ENCODE measurements at regions not wholly inside any gene's neighbourhood (a gene's known extent, or its start where the extent isn't known, plus 50 kb on each side); places are given as distances from the start of the nearest gene placed in this dataset.
"Not testable (repeated sequence)": the region's sequence is repeated elsewhere in the genome, so short reads cannot be mapped to it uniquely, and the experiment has no call there.

DNA sequence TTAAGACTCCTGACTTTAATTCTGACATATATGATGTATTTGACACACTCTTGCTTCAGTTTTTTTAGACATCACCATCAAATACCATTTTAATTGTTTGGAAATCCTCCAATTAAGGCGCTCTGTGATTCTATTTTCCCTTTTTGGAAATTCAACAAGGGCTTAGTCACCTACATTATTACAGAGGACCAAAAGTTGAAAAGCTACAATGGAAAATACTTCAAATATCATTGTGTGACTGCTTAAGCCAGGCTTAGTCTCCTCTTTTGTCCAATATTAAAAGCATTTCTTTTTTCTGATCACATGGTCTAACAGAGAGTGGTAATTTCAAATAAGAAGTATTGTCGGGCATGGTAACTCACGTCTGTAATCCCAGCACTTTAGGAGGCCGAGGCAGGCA lies 160.3 kb downstream of the CEMIP2 start:
- no peaks in the 10 kb centered on the region for H3K36me3 ChIP-seq
- DNase-seq = no peak
- TF ChIP-seq, protein P1, sequence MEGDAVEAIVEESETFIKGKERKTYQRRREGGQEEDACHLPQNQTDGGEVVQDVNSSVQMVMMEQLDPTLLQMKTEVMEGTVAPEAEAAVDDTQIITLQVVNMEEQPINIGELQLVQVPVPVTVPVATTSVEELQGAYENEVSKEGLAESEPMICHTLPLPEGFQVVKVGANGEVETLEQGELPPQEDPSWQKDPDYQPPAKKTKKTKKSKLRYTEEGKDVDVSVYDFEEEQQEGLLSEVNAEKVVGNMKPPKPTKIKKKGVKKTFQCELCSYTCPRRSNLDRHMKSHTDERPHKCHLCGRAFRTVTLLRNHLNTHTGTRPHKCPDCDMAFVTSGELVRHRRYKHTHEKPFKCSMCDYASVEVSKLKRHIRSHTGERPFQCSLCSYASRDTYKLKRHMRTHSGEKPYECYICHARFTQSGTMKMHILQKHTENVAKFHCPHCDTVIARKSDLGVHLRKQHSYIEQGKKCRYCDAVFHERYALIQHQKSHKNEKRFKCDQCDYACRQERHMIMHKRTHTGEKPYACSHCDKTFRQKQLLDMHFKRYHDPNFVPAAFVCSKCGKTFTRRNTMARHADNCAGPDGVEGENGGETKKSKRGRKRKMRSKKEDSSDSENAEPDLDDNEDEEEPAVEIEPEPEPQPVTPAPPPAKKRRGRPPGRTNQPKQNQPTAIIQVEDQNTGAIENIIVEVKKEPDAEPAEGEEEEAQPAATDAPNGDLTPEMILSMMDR (IDR thresholded peaks at IDR 0.05) = no peak
- TF ChIP-seq POLR2A (IDR thresholded peaks at IDR 0.05) = no peak
- no peaks in the 10 kb centered on the region for H3K9me3 ChIP-seq
- intact Hi-C loops (cut with DNase I) = no loop called here
- H3K4me3 ChIP-seq = no peak overlapping the region
- H3K4me1 ChIP-seq = no peaks in the 10 kb centered on the region
- no peaks in the 10 kb centered on the region for H3K27me3 ChIP-seq
- H3K27ac ChIP-seq = no peak overlapping the region
- 49 to 61% methylated on average over 4 of the region's 4 CpGs for WGBS, 2 donors

GRCh38 chr9:71607461-71607881 lies 160.8 kb downstream of the CEMIP2 start:
- no peak for DNase-seq
- no peaks in the 10 kb centered on the region for H3K4me1 ChIP-seq
- no peaks in the 10 kb centered on the region for H3K36me3 ChIP-seq
- H3K27me3 ChIP-seq = no peaks in the 10 kb centered on the region
- WGBS, 2 donors = 73 to 78% methylated on average over 5 of the region's 5 CpGs
- H3K27ac ChIP-seq = no peak overlapping the region
- H3K9me3 ChIP-seq = no peaks in the 10 kb centered on the region
- TF ChIP-seq, protein P1 (IDR thresholded peaks at IDR 0.05) = no peak
- no peak for TF ChIP-seq POLR2A (IDR thresholded peaks at IDR 0.05)
- H3K4me3 ChIP-seq = no peak overlapping the region
- intact Hi-C loops (cut with DNase I) = no loop called here

DNA sequence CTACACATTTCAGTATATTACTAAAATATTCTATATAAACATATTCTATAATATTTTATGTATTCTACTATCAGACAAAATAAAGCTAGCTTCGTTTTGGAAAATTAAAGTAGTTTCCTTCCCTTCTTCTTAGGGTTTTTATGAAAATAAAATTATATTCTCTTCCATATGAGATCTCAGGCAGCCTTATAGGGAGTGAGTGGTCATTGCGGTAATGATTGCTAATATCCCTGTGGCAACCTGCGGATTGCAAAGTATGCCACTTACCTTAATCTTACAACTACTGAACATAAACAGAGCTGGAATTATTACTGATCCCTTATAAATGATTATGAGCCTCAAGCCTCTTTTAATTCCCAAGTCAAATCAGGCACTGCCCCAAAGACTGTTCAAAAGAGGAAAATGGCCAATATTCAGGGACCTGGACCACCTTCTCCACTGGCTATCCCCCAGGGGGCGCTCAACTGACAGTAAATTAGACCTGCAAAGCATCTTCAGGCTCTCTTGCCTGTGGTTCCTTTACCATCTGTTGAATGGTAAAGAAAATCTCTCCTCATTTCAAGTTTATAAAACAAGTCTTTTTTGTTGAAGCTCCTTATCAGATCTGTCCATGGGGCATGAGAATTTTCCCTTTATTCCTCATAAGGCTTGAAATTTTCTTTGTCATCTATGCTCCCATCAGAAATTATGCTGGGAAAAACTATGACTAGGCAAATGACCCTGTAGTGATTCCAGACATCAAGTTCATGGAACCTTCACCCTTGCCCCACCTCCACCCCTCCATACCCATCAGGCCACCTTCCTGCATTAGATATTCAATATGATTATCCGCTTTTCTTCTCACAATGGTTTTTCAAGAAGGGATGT lies 163.9 kb downstream of the CEMIP2 start:
- intact Hi-C loops (cut with DNase I) = loop anchor here (5.0 kb wide), 1 partner anchor 168 kb away; no protein-coding TSS in a partner anchor
- H3K36me3 ChIP-seq = no peaks in the 10 kb centered on the region
- no peak overlapping the region for H3K4me3 ChIP-seq
- H3K9me3 ChIP-seq = no peaks in the 10 kb centered on the region
- no peaks in the 10 kb centered on the region for H3K27me3 ChIP-seq
- no peak overlapping the region for H3K27ac ChIP-seq
- DNase-seq = peak; percentile 13
- WGBS, 2 donors = 60% methylated on average over 5 of the region's 5 CpGs
- TF ChIP-seq, protein P1 (IDR thresholded peaks at IDR 0.05) = peak; percentile 66 to 74 (median 72)
- TF ChIP-seq POLR2A (IDR thresholded peaks at IDR 0.05) = no peak
- H3K4me1 ChIP-seq = no peaks in the 10 kb centered on the region

GRCh38 chr9:71602652-71603051 lies 165.7 kb downstream of the CEMIP2 start:
- Histone ChIP-seq H3K9me3 (no peaks in the 10 kb centered on the region), H3K27ac (no peak overlapping the region), H3K4me1 (no peaks in the 10 kb centered on the region), H3K36me3 (no peaks in the 10 kb centered on the region), H3K4me3 (no peak overlapping the region), H3K27me3 (no peaks in the 10 kb centered on the region)
- TF ChIP-seq, protein P1 (IDR thresholded peaks at IDR 0.05) = no peak
- TF ChIP-seq POLR2A (IDR thresholded peaks at IDR 0.05) = no peak
- no peak for DNase-seq
- intact Hi-C loops (cut with DNase I) = loop anchor here (5.0 kb wide), 1 partner anchor 170 kb away; no protein-coding TSS in a partner anchor

- intact Hi-C loops (cut with DNase I); H3K27ac ChIP-seq: not testable (repeated sequence)
- WGBS, 2 donors = 46% methylated on average over 5 of the region's 12 CpGs; no CpG with 5 or more reads in 1 of the 2 donors
Observed at GRCh38 chr9:71595762-71596161, 172.6 kb downstream of the CEMIP2 start.

More at GRCh38 chr9:71595762-71596161, 172.6 kb downstream of the CEMIP2 start:
- not testable (repeated sequence) for H3K27me3 ChIP-seq, H3K36me3 ChIP-seq, H3K4me1 ChIP-seq, H3K9me3 ChIP-seq, DNase-seq, H3K4me3 ChIP-seq
